Left renal pelvis (tissue), 4 donors: ENCODE measurements at regions not wholly inside any gene's neighbourhood (a gene's known extent, or its start where the extent isn't known, plus 50 kb on each side); places are given as distances from the start of the nearest gene placed in this dataset.
"Not testable (repeated sequence)": the region's sequence is repeated elsewhere in the genome, so short reads cannot be mapped to it uniquely, and the experiment has no call there.

Experiments
- DNase-seq, 4 donors: peaks; one replicate each; pipeline ENCODE4 v3.0.0-alpha.2; 2013; ENCODE audit warnings: low read depth in 4 of 4, low spot score in 3 of 4

DNA sequence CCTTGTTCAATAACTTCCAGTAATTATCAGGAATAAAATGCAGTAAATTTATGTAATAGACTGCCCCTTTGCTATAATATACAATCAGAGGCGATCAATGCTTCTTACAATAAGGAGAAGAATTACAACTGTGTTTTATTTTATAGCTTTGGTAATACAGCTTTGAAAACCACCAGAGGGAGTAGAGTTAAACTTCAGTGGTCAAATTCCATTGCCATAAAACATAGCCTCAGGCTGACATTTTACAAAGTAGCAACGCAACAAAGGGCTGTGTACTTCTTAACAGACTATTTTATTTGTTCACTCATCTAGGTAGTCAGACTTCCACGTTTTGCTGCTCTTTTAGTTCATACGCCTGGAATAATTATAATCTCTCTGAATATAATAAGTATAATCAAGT lies 58.5 kb downstream of the TEX13C start:
- peak in 1 of 4 donors; percentile 5 for DNase-seq

DNA sequence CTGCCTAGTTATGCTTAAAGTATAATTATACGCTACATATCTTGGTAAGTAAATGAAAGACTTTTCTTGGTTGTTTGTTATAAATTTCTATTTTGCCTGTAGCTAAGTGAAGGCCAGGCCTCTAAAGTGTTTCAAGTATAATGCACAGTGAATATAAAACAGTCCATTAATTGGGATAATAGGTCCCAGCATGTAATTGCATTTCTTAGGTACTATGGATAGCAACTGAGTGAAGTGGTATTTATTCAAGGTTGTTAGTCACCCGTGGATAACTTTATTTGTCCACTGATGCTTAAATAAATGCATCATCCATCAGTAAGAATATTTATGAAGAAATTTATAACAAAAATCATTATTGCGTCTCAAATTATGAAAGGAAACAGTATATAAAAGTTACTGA lies 59.1 kb downstream of the TEX13C start:
- no peak for DNase-seq

GRCh38 chrX:125382148-125382628 lies 62.5 kb downstream of the TEX13C start:
- no peak for DNase-seq

- no peak for DNase-seq
Measured at GRCh38 chrX:125382889-125383288, 63.2 kb downstream of the TEX13C start.

DNA sequence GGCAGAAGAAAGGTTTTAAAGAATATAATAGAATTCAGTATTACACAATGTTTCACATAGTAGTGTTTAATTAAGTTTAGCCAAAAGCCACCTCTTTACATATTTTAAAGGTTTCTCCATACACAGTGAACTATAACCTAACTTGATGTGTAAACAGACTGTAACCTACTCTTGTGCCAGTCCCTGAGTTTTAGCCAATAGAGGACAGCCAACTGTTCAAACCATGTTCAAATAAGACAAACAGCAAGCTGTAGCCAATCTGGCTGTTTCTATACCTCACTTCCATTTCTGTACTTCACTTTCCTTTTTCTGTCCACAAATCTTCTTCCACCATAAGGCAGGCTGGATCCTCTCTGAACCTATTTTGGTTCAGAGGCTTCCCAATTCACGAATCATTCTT lies 65.2 kb downstream of the TEX13C start:
- DNase-seq: no peak

GRCh38 chrX:125387945-125388344 lies 68.3 kb downstream of the TEX13C start:
- DNase-seq: no peak

DNA sequence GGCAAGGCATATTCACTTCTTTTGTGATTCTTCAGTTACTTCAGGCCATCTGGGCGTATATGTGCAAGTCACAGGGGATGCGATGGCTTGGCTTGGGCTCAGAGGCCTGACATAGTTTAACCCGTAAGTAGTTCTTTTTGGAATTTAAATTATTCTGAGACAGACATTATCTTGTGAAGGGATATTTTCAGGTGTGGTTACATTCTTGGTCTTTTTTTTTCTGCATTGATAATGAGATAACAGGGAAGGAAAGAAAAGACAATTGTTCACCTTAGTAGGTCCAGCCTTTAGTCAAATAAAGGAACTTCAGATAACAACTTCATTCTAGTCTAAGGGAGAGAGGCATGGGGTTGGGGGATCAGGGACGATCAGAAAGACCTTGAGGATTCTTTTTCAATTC lies 74.8 kb downstream of the TEX13C start:
- DNase-seq: no peak

DNA sequence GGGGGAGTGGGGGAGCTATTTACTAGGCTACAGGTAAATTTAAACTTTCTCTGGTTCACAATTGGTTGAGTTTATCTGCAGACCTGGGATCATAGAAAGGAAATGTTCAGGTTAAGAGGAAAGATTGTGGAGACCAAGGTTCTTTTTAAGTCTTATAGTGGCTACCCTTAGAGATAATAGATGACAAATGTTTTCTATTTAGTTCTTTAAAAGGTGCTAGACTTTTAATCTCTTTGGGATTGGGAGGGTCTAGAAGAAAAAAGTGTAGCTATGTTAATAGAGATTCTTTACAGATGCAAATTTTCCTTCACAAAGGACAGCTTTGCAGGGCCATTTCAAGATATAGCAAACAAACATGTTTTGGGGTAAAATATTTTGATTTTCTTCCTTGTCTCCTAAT lies 76.0 kb downstream of the TEX13C start:
- DNase-seq: no peak

DNA sequence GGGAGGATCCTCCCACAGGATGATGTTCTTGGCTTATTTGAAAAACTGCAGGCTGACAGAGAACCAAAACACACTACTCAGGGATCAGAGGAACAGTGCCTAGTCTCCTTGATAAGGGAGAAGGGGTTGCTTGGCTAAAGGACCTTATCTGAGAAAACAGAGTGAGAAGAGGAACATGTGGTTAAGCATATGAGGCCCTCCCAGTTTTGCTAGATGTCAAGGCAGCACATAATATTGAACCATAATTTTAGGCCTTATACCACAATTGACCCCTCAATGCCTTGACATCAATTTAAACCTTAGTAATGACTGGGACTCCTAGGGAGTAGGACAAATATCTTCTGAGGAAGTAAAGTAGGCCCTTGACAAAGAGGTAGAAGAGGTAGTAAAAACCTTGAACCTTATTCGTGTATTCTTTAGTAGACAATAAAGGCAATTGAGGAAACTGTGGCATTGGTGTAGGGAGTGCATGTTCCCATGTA lies 79.3 kb downstream of the TEX13C start:
- DNase-seq: no peak

GRCh38 chrX:125402807-125403206 lies 83.1 kb downstream of the TEX13C start:
- no peak for DNase-seq

DNA sequence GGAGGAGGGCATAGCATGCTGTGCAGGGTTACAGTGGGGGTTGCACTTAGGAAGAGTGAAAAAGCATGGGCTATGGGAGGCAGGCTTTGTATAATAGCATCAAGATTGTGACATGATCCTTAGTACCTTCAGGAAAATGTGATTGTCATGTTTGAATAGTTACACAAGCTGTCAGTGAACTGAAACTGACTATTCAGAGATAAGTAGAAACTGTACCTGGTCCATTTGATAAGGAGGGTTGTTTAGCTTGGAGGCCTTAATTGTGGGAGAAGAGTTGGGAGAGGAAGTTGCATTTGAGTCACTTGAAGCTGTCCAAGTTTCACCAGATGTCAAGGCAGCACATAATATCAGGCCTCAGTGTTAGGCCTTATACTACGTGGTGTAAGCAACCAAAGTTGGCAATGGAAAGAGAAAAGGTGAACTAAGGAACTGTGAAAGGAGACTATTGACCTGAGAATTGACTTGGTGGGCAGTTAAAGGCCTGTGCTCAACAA lies 85.0 kb downstream of the TEX13C start:
- DNase-seq: no peak

GRCh38 chrX:125405339-125405738 lies 85.7 kb downstream of the TEX13C start:
- no peak for DNase-seq

DNA sequence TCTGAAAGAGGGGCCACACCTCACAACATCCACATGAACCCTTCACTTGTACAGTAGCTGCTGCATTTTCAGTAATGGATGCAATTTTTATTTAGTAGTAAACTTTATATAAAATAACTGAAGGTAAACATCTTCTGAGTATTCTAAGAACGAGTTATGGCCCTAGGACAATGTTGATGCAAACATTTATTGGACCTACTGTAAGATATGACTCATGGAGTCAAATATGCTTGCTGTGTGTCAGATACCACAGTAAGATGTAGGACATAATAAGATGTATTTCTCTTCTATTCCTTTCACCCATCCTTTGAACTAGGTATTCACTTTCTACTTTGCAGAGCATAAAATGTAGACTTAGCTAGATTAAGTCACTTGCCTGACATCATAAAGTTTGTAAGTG lies 87.6 kb downstream of the TEX13C start:
- DNase-seq: no peak

DNA sequence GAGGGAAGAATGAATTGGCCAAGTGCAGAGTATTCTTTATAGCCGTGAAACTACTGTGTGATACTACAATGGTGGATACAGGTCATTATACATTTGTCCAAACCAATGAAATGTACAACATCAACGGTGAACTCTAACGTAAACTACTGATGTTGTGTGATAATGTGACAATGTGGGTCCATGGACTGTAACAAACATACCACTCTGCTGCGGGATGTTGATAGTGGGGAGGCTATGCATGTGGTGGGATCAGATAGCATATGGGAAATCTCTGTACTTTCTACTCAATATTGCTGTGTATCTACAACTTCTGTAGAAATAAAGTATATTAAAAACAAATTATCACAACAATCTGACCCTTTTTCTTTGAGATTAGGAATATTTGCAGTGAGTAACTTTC lies 101.1 kb downstream of the TEX13C start:
- DNase-seq: no peak

DNA sequence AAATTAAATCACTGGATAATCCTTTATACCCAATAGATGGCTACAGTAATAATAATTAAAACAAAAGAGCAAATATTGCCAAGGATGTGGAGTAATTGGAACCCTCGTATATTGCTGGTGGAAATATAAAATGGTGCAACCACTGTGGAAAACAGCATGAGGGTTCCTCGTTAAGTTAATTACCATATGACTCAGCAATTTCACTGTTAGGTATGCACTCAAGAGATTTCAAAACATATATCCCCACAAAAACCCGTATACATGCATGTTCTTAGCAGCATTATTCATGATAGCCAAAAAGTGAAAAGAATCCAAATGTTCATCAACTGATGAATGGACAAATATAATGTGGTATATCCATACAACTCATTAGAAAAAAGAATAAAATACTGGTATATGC lies 103.3 kb downstream of the TEX13C start:
- DNase-seq: no peak

DNA sequence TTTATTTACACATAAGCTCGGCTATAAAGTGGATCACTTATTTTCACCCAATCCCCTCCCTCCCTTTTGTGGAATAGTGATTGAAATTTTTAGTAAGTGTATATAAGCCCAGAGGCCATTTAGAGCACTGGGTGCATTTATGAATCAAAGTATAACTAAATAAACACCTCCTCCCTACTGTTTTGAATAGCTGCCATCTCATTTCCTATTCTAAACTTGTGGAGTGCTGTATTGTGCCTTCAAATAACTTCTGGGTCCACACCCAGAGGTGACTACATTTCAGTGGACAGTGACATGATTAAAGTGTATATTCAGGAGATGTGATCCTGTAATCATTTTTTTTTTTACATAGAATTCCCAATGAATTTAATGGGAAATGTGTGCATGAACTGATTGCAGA lies 104.9 kb downstream of the TEX13C start:
- DNase-seq: no peak

DNA sequence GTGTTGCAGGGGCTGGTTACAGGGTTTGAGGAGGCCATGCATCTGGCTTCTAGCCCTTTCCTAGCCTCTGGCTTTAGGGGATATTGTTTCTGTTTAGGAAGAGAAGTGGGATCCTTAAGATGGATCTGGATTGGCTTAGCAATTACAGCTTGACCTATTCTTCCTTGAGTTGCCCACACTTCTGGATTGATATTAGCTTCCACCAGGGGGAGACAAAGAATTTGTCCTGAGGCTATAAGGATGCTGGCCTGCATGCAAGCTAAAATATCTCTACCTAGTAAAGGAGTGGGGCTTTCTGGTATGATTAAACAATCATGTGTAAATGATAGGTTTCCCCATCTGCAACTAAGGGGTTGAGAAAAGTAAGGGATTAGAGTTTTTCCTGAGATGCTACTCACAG lies 117.2 kb downstream of the TEX13C start:
- DNase-seq: no peak

- DNase-seq: no peak
Measured at GRCh38 chrX:125439194-125439849, 119.7 kb downstream of the TEX13C start.

DNA sequence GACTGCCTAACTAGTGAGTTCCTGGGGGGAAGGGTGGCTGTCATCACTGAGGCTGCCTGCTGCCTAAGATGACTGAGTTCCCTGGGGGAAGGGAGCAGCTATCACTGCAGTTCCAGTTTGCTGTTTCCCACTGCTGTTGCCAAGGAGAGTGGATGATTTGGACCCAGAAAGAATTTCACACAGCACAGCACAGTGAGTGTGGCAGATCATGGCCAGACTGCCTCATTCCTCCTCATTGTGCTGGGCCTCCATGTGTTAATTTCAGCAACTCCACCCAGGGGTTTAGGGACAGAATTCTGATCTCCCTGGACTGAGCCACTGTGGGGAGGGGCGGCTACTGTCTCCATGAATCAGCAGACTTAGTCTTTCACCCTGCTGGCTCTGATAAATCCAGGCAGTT lies 125.0 kb downstream of the TEX13C start:
- DNase-seq: no peak

- no peak for DNase-seq
Measured at GRCh38 chrX:125475482-125475881, 155.8 kb downstream of the TEX13C start.

- DNase-seq: no peak
Measured at GRCh38 chrX:125492439-125492838, 172.8 kb downstream of the TEX13C start.

DNA sequence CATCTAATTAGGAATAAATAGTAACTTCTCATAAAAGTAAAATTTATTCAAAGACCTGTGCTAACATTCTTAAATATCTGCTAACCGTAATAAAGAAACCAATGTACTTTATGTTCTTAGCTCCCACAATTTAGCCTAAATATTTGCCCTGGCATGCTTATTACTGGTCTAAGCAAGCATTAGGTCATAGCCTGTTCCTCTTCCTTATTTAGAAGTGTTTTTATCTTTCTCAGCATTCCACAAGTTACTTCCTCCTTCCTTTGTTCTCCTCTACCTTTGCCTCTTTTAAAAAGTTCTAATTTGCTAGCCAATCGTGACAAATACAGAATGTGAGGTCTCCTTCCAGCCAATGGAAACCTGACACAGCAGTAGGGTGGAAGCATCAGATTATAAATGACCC lies 173.3 kb downstream of the TEX13C start:
- not testable (repeated sequence) for DNase-seq

- DNase-seq: no peak
Measured at GRCh38 chrX:125497667-125498066, 178.0 kb downstream of the TEX13C start.
